DMS 273 treated with DMSO at 0.1 percent for 48 hours (cell line): ENCODE measurements at regions not wholly inside any gene's neighbourhood (a gene's known extent, or its start where the extent isn't known, plus 50 kb on each side); places are given as distances from the start of the nearest gene placed in this dataset.

Experiments used
- DNase-seq: peaks from one replicate; lab custom pipeline; 2025; lab: John Stamatoyannopoulos, UW

GRCh38 chr11:134746609-134747008, 334.6 kb upstream of the B3GAT1 start:
- DNase-seq, result no peak

- DNase-seq, result no peak
Measured at GRCh38 chr11:134745456-134745855, 333.4 kb upstream of the B3GAT1 start.

- no peak for DNase-seq
Measured at GRCh38 chr11:134743820-134744195, 331.8 kb upstream of the B3GAT1 start.

- DNase-seq, result no peak
Measured at GRCh38 chr11:134742956-134743819, 331.1 kb upstream of the B3GAT1 start.

- no peak for DNase-seq
Measured at GRCh38 chr11:134742224-134742612, 330.2 kb upstream of the B3GAT1 start.

- DNase-seq, result no peak
Measured at GRCh38 chr11:134741453-134742223, 329.6 kb upstream of the B3GAT1 start.

GRCh38 chr11:134740590-134741261, 328.7 kb upstream of the B3GAT1 start:
- no peak for DNase-seq

- no peak for DNase-seq
Measured at GRCh38 chr11:134739136-134739535, 327.1 kb upstream of the B3GAT1 start.

- no peak for DNase-seq
Measured at GRCh38 chr11:134738581-134738980, 326.5 kb upstream of the B3GAT1 start.

- no peak for DNase-seq
Measured at GRCh38 chr11:134737563-134738510, 325.8 kb upstream of the B3GAT1 start.

GRCh38 chr11:134736251-134736947, 324.4 kb upstream of the B3GAT1 start:
- DNase-seq, result no peak

- DNase-seq, result no peak
Measured at GRCh38 chr11:134734894-134735293, 322.9 kb upstream of the B3GAT1 start.

GRCh38 chr11:134734141-134734845, 322.3 kb upstream of the B3GAT1 start:
- no peak for DNase-seq

- no peak for DNase-seq
Measured at GRCh38 chr11:134733646-134734045, 321.6 kb upstream of the B3GAT1 start.

- no peak for DNase-seq
Measured at GRCh38 chr11:134731213-134731961, 319.3 kb upstream of the B3GAT1 start.

GRCh38 chr11:134730561-134731212, 318.6 kb upstream of the B3GAT1 start:
- DNase-seq, result no peak

GRCh38 chr11:134730101-134730500, 318.1 kb upstream of the B3GAT1 start:
- no peak for DNase-seq

- no peak for DNase-seq
Measured at GRCh38 chr11:134728186-134728585, 316.1 kb upstream of the B3GAT1 start.

GRCh38 chr11:134727636-134728035, 315.6 kb upstream of the B3GAT1 start:
- no peak for DNase-seq
